ENCODE measurements at regions not wholly inside any gene's neighbourhood (a gene's known extent, or its start where the extent isn't known, plus 50 kb on each side); places are given as distances from the start of the nearest gene placed in this dataset.
"Not testable (repeated sequence)": the region's sequence is repeated elsewhere in the genome, so short reads cannot be mapped to it uniquely, and the experiment has no call there.

DNA sequence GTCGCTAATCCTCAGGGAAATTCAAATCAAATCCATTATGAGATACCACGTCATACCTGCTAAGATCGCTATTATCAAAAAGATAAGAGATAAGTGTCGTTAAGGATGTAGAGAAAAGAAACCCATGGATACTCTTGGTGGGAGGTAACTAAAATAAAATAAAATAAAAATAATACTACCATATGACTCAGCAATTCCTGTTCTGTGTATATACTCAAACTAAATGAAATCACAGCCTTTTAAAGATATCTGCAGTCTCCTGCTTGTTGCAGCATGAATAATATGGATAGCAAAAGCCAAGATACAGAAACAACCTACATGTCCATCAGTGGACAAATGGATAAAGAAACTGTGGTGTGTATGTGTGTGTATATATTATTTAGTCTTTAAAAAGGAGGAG, 105.8 kb upstream of the IL15 start:
- DNase-seq (ENCODE audit: low read depth in 2 of 2), result no peak

- DNase-seq (ENCODE audit: low read depth in 2 of 2), result no peak
These were observed 101.4 kb upstream of the IL15 start for GRCh38 chr4:141534985-141535384.

GRCh38 chr4:141538001-141538400, 98.4 kb upstream of the IL15 start:
- no peak for DNase-seq (ENCODE audit: low read depth in 2 of 2)

GRCh38 chr4:141540643-141541042, 95.7 kb upstream of the IL15 start:
- DNase-seq (ENCODE audit: low read depth in 2 of 2), result no peak

DNA sequence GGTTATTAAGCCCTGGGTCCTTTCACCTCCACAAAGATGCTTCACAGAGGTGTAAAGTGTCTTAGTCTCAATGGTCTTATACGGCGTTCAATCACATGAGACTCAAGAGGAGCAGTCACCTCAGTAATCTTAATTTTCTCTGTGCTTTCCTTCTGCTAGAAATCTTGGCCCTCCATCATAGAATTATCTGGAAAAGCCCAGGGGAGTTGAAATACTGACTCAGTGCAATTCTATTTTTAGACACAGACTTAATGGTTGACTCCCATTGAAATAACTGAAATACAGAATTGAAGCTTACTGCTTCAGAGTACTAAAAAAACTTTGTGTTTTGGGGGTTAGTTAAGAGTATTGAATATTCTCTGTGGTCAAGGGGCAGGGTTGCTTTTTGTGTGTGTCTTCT, 94.5 kb upstream of the IL15 start:
- no peak for DNase-seq (ENCODE audit: low read depth in 2 of 2)

GRCh38 chr4:141543176-141543575, 93.2 kb upstream of the IL15 start:
- DNase-seq (ENCODE audit: low read depth in 2 of 2), result no peak

DNA sequence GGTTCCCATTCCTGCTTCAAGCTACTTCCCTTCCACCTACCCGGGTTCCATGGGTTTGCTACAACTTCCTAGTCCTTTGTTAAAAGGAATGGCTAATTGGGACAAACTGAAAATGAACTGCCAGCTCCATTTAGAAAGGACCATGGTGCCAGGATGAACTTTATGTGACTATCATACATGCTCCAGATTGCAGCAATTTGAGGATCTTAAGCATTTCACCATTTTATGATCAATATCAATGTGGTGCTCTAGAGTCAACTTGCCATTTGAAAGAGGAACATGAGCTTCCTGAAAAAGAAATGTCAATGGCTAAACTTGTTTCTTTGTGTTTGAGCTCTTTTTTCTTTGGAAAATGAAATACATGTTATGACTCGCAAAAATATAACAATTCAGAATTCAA, 92.7 kb upstream of the IL15 start:
- no peak for DNase-seq (ENCODE audit: low read depth in 2 of 2)

DNA sequence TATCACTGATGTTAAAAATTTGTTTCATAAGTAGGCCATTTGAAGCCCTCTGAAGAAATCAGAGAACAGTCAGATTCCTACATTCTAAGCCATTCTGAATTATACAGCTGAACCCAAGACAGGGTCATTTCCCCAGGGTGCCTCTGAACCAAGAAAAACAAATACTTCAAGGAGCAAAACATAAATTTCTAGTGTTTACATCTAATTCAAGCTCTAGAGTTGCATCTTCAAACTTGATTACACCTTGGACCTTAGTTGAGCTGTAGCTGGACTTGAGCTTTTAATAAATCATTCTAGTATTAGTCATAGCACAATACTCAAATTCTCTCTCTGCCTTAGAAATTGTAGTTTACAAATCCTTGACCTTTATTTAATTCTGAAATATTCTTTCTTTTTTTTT, 87.6 kb upstream of the IL15 start:
- DNase-seq (ENCODE audit: low read depth in 2 of 2), result no peak

DNA sequence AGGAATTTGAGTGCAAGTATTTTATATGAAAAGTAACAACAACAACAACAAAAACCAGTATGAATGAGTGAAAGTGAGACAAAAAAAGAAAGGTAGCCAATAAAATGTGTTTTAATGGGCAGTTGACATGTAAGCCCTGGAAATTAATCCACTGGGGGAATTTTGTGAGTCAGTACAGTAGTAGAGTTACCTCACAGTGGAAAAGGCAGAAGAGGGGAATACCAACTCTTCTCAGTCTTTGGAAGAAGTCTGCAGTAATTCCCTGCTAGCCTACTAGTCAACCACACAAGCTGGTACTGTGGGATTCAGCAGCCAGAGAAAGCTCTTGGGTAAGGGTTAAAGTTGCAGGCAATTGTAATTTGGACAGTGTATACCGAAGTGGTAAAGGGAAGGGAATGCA, 76.3 kb upstream of the IL15 start:
- DNase-seq (ENCODE audit: low read depth in 2 of 2), result no peak

GRCh38 chr4:141562649-141563048, 73.7 kb upstream of the IL15 start:
- no peak for DNase-seq (ENCODE audit: low read depth in 2 of 2)

GRCh38 chr4:141563723-141564122, 72.7 kb upstream of the IL15 start:
- no peak for DNase-seq (ENCODE audit: low read depth in 2 of 2)

DNA sequence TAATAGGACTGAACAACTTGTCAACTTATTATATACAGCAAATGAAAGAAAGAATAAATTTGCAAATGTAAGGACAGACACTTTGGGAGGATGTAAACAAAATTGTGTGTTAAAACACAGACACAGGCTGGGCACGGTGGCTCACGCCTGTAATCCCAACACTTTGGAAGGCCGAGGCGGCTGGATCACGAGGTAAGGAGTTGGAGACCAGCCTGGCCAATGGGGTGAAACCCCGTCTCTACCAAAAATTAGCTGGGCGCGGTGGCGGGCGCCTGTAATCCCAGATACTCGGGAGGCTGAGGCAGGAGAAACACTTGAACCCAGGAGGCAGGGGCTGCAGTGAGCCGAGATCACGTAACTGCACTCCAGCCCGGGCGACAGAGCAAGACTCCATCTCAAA, 71.4 kb upstream of the IL15 start:
- DNase-seq (ENCODE audit: low read depth in 2 of 2), result not testable (repeated sequence)

GRCh38 chr4:141565379-141566089, 70.8 kb upstream of the IL15 start:
- DNase-seq (ENCODE audit: low read depth in 2 of 2), result no peak

DNA sequence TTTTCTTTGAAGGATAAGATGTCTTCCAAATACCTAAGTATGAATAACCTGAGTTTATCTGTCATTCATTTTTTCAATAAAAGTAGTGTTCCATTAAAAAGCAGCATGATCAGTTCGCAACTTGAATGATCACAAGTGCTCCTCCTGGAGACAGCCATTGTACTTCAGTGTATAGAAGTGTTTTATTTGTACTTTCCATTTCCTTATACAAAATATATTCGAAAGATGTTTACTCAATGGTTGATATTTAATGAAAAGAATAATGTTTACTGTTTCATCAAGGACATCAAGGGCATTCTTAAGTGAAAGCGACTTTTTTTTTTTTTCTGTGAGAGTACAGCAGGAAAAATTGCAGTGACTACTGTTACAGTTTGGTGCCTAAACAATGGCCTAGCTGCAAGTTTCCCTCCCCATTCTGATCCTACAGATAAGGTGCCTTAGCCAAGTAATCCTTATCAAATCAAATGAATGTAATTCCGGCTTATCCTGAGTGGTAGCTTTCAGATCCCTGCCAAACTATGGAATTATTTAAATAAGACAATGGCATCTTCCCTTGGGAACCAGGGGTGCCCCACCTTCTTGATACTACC, 69.0 kb upstream of the IL15 start:
- DNase-seq (ENCODE audit: low read depth in 2 of 2), result no peak

- DNase-seq (ENCODE audit: low read depth in 2 of 2), result no peak
These were observed 67.2 kb upstream of the IL15 start for GRCh38 chr4:141569141-141569540.

- DNase-seq (ENCODE audit: low read depth in 2 of 2), result no peak
These were observed 66.1 kb upstream of the IL15 start for GRCh38 chr4:141570290-141570689.

- DNase-seq (ENCODE audit: low read depth in 2 of 2), result no peak
These were observed 65.0 kb upstream of the IL15 start for GRCh38 chr4:141571362-141571761.

DNA sequence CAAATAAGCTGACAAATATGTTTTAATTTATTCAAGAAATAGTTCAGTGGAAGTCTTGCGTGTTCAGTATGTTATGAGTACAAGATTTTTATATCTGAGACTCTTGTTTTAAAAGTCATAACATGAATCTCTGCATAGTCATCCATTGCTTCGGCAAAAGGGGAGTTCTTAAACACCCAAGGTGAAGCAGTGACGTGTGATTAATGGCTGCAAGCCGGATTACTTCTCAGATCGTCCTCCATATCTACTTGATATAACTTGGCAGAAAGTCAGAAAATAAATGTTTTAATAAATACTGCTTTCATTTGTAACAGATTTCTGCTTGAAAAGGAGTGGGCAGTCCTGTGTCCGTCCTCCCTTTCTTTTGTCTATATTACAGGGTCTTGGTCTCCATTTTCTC, 64.6 kb upstream of the IL15 start:
- no peak for DNase-seq (ENCODE audit: low read depth in 2 of 2)

DNA sequence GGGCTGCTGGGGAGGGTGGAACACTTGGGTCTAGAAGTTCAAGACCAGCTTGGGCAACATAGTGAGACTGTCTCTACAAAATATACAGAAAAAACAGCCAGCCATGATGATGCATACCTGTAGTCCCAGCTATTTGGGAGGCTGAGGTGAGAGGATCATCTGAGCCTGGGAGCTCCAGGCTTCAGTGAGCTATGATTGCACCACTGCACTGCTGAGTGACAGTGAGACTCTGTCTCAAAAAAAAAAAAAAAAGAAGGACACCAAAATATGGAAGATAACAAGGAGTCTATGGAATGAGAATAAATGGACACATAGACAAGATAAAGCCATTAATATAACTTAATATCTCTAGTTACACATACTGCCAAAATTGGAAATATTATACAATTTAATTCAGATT, 62.7 kb upstream of the IL15 start:
- DNase-seq (ENCODE audit: low read depth in 2 of 2), result no peak

- no peak for DNase-seq (ENCODE audit: low read depth in 2 of 2)
These were observed 60.5 kb upstream of the IL15 start for GRCh38 chr4:141575884-141576283.

GRCh38 chr4:141576585-141577110, 59.7 kb upstream of the IL15 start:
- DNase-seq (ENCODE audit: low read depth in 2 of 2), result no peak

- DNase-seq (ENCODE audit: low read depth in 2 of 2), result no peak
These were observed 57.9 kb upstream of the IL15 start for GRCh38 chr4:141578451-141578850.

DNA sequence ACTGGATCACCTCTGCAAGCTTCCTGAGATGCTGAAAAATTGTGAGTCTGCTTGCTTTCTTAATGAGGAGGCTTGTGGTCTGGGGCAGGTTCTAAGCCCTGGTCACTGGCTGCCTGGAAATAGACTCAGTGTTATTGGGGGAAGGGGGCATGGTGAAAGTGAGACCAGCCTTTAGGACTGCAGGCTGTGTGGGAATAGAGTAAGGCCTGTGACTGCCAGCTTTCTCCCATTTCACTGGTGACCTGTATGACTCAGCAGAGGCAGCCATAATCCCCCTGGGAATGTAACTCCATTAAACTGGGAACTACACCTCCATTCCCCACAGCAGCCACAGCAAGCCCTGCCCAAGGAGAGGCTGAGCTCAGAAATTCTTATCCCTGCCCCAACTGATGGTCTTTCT, 55.9 kb upstream of the IL15 start:
- no peak for DNase-seq (ENCODE audit: low read depth in 2 of 2)
